NB4 (cell line): ENCODE measurements at regions not wholly inside any gene's neighbourhood (a gene's known extent, or its start where the extent isn't known, plus 50 kb on each side); places are given as distances from the start of the nearest gene placed in this dataset.

ENCODE experiments used
- DNase-seq: peaks from one replicate; pipeline ENCODE4 v3.0.0; 2010; ENCODE audit warnings: low read depth
- H3K4me3 ChIP-seq: one replicate; pipeline ENCODE4 v1.5.1; 2011; ENCODE audit warnings: mild to moderate bottlenecking, low read depth, low read length, moderate library complexity
- MYC ChIP-seq: IDR thresholded peaks from 2 replicates; pipeline ENCODE4 v1.6.1; 2011; ENCODE audit warnings: low read depth, low read length
- POLR2A ChIP-seq: IDR thresholded peaks from 2 replicates; pipeline ENCODE4 v1.6.1; 2011; ENCODE audit warnings: mild to moderate bottlenecking; ENCODE audit not compliant: insufficient read length; ENCODE audit errors: extremely low read depth
- TF ChIP-seq, protein P1 (sequence below): IDR thresholded peaks from 2 replicates; pipeline ENCODE4 v1.6.1; 2011; ENCODE audit warnings: low read depth, low read length
- TF ChIP-seq, protein P2 (sequence below): IDR thresholded peaks from one replicate; pipeline ENCODE4 v1.5.1; 2012; ENCODE audit warnings: low read depth, low read length

DNA sequence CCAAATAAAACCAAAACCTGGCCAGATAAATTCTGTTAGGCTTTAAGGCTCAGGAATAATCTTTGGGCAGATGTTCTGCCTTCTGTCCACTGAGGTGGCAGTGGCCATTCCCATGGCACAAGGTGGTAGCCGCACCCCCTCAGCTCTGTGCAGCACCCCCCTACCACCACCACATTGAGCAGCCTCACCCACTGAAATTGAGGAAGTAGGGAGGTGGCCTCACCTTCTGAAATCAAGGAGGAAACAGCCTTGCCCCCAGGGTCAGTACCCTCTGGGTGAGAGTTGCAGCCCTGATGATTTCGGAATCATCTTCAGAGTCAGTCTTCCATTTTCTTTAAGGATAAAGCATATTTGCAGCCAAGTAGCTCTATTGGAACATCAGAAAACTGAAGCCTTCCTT, 204.8 kb upstream of the PIK3R1 start:
- H3K4me3 ChIP-seq: no peak overlapping the region
- peak; percentile 5 for DNase-seq
- TF ChIP-seq, protein P1, sequence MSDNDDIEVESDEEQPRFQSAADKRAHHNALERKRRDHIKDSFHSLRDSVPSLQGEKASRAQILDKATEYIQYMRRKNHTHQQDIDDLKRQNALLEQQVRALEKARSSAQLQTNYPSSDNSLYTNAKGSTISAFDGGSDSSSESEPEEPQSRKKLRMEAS: no peak
- TF ChIP-seq, protein P2, sequence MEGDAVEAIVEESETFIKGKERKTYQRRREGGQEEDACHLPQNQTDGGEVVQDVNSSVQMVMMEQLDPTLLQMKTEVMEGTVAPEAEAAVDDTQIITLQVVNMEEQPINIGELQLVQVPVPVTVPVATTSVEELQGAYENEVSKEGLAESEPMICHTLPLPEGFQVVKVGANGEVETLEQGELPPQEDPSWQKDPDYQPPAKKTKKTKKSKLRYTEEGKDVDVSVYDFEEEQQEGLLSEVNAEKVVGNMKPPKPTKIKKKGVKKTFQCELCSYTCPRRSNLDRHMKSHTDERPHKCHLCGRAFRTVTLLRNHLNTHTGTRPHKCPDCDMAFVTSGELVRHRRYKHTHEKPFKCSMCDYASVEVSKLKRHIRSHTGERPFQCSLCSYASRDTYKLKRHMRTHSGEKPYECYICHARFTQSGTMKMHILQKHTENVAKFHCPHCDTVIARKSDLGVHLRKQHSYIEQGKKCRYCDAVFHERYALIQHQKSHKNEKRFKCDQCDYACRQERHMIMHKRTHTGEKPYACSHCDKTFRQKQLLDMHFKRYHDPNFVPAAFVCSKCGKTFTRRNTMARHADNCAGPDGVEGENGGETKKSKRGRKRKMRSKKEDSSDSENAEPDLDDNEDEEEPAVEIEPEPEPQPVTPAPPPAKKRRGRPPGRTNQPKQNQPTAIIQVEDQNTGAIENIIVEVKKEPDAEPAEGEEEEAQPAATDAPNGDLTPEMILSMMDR: no peak
- TF ChIP-seq POLR2A: no peak
- no peak for TF ChIP-seq MYC

DNA sequence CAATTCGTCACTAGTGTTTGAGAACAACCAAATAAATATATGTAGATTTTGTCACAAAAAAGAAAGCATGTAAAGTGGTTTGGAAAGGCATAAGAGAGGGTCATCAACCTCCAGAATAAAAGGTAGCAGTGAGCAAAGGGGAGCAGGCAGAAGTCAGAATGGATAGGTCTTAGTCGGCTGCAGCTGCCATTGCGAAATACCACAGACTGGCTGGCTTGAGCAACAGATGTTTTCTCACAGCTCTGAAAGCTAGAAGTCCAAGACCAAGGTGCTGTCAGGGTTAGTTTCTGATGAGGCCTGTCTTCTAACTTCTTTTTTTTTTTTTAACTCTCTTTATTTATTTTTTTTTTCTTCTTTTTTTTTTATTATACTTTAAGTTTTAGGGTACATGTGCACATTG, 208.1 kb upstream of the PIK3R1 start:
- no peak for TF ChIP-seq MYC
- TF ChIP-seq POLR2A: no peak
- TF ChIP-seq, protein P1: no peak
- TF ChIP-seq, protein P2: no peak
- peak; percentile 84 for DNase-seq
- H3K4me3 ChIP-seq: no peak overlapping the region

DNA sequence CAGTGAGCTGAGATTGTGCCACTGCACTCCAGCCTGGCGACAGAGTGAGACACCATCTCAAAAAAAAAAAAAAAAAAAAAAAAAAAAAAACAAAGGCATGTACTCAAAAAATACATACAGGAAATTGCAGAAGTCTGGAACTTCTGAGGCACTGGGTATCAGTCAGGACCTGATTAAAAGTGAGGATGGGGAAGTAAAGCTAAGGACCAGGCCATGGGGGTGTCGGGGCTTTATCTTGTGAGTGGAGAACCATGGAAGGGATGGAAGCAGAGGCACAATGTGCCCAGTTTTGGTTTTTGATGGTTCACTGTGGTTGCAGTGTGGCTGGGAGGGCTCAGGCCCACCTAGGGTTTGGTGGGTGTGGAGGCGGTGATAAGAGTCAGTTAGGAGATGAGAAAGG, 212.7 kb upstream of the PIK3R1 start:
- TF ChIP-seq, protein P2: no peak
- TF ChIP-seq POLR2A (no peak), MYC (no peak)
- TF ChIP-seq, protein P1: no peak
- no peak for DNase-seq
- H3K4me3 ChIP-seq: no peak overlapping the region

DNA sequence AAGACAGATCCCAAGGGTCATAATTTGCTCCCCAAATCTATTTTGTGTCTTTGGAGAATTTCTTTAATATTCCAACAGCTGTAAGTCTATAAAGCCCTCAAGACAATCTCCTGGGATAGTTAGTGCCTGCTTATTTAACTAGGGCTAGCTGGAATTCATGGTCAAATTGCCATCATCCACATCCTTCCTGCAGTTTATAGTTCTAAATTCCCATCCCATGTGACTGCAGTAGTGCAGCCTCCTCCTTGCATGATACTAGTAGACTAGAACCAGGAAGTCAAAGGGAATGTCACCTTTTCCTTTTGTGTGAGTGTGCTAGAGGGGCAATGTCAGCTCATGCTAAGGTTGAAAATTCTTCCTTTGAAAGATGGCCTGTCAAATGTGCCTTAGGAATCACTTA, 214.8 kb upstream of the PIK3R1 start:
- H3K4me3 ChIP-seq: no peak overlapping the region
- no peak for TF ChIP-seq MYC
- TF ChIP-seq POLR2A: no peak
- TF ChIP-seq, protein P2: no peak
- TF ChIP-seq, protein P1: no peak
- no peak for DNase-seq

DNA sequence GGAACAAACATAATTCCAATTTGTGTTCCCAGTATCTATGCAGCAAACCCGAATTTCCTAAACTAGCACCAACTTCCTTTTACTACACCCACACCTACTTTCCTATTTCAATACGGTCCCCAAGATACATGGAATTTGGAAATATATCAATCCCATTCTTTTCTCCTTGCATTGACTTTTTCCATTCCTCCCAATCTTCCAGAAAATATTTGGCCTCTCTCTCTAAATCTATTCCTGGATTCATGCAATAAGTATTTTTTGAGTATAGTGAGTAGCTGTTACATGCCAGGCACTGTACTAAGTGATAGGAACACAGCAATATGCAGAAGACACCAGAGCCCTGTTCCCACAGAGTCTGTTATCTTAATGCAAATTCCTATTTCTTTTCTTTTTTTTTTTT, 216.2 kb upstream of the PIK3R1 start:
- DNase-seq: no peak
- TF ChIP-seq MYC: no peak
- TF ChIP-seq, protein P1: no peak
- TF ChIP-seq, protein P2: no peak
- TF ChIP-seq POLR2A: no peak
- no peak overlapping the region for H3K4me3 ChIP-seq
